PC-3 (cell line): ENCODE measurements at regions not wholly inside any gene's neighbourhood (a gene's known extent, or its start where the extent isn't known, plus 50 kb on each side); places are given as distances from the start of the nearest gene placed in this dataset.

Experiments
- EZH2 ChIP-seq: fragments of 300-600 bp; sonication (generic); IDR thresholded peaks from one replicate; pipeline ENCODE4 v1.6.1; 2017; ENCODE audit warnings: antibody characterized with exemption, mild to moderate bottlenecking, low read length; ENCODE audit not compliant: unreplicated experiment
- EZH2phosphoT487 ChIP-seq: fragments of 300-600 bp; sonication (generic); IDR thresholded peaks from 2 replicates; pipeline ENCODE4 v1.6.1; 2018; ENCODE audit warnings: mild to moderate bottlenecking, antibody characterized with exemption, low read length, borderline replicate concordance
- TF ChIP-seq, protein P1 (sequence below): fragments of 300-600 bp; sonication (generic); conservative IDR thresholded peaks from 2 replicates; pipeline ENCODE4 v1.5.1; 2017; ENCODE audit warnings: antibody characterized with exemption, low read depth, mild to moderate bottlenecking, low read length

DNA sequence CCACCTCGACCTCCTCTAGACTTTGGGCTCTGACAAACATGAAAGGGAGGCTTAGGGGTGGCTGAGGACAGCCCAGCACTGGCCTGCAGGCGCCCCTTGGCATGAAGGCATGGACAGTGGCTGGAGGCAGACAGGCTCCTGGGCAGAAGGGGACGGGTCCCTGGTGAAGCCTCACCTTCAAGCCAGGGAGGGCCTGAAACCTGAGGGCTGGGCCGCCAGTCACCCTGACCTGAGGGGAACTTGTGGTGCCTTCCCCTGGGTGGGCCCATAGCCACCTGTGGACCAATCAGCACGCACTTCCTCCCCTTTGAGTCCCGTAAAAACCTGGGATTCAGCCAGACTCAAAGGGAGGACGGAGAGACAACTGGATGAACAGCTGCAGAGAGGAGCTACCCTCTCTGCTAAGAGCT lies 90.4 kb upstream of the PUM3 start:
- TF ChIP-seq, protein P1, sequence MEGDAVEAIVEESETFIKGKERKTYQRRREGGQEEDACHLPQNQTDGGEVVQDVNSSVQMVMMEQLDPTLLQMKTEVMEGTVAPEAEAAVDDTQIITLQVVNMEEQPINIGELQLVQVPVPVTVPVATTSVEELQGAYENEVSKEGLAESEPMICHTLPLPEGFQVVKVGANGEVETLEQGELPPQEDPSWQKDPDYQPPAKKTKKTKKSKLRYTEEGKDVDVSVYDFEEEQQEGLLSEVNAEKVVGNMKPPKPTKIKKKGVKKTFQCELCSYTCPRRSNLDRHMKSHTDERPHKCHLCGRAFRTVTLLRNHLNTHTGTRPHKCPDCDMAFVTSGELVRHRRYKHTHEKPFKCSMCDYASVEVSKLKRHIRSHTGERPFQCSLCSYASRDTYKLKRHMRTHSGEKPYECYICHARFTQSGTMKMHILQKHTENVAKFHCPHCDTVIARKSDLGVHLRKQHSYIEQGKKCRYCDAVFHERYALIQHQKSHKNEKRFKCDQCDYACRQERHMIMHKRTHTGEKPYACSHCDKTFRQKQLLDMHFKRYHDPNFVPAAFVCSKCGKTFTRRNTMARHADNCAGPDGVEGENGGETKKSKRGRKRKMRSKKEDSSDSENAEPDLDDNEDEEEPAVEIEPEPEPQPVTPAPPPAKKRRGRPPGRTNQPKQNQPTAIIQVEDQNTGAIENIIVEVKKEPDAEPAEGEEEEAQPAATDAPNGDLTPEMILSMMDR: no peak
- no peak for TF ChIP-seq EZH2phosphoT487
- TF ChIP-seq EZH2: no peak
